Activated naive CD4-positive, alpha-beta T cell treated with anti-CD3 and anti-CD28 coated beads, Interleukin-2, amount 50 U/mL, for 72 hours (primary cell): ENCODE measurements at regions not wholly inside any gene's neighbourhood (a gene's known extent, or its start where the extent isn't known, plus 50 kb on each side); places are given as distances from the start of the nearest gene placed in this dataset.
"Not testable (repeated sequence)": the region's sequence is repeated elsewhere in the genome, so short reads cannot be mapped to it uniquely, and the experiment has no call there.

Source experiments
- ATAC-seq, 2 donors: fragments of 150-1000 bp; cut with Tn5 transposase; 2 replicates each; pipeline ENCODE4 v1.10.0; 2021; ENCODE audit warnings: mild to moderate bottlenecking in 2 of 2, moderate library complexity in 2 of 2
- DNase-seq, 2 donors: peaks; one replicate each; pipeline ENCODE4 v3.0.0; 2021 to 2022; ENCODE audit warnings: low spot score in 2 of 2
- H3K27ac Mint-ChIP-seq, 2 donors: one replicate each; pipeline ENCODE4 v1.8.0; 2022; ENCODE audit warnings: mild to moderate bottlenecking in 2 of 2, mixed read lengths in 2 of 2
- H3K36me3 Mint-ChIP-seq, 2 donors: one replicate each; pipeline ENCODE4 v1.8.0; 2022; ENCODE audit warnings: mixed read lengths in 2 of 2
- H3K9me3 Mint-ChIP-seq, 2 donors: one replicate each; pipeline ENCODE4 v1.8.0; 2022; ENCODE audit warnings: mixed read lengths in 2 of 2

DNA sequence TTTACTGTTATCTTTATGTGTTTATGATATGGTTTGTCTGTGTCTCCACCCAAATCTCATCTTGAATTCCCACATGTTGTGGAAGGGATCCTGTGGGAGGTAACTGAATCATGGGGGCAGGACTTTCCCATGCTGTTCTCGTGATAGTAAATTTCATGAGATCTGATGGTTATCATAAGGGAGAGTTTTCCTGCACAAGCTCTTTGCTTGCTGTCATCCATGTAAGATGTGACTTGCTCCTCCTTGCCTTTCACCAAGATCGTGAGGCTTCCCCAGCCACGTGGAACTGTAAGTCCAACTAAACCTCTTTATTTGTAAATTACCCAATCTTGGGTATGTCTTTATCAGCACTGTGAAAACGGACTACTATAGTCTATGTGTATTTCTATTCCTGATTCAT lies 539.0 kb downstream of the ARL4A start:
- no peak overlapping the region for H3K27ac Mint-ChIP-seq
- H3K9me3 Mint-ChIP-seq = no peaks in the 10 kb centered on the region

GRCh38 chr7:13231216-13231615 lies 543.8 kb downstream of the ARL4A start:
- H3K36me3 Mint-ChIP-seq = no peaks in the 10 kb centered on the region
- H3K9me3 Mint-ChIP-seq = no peaks in the 10 kb centered on the region
- ATAC-seq = no peak
- no peak overlapping the region for H3K27ac Mint-ChIP-seq
- DNase-seq = no peak

More for the DNA sequence above, 539.0 kb downstream of the ARL4A start:
- no peaks in the 10 kb centered on the region for H3K36me3 Mint-ChIP-seq
- ATAC-seq (no peak), DNase-seq (no peak)

GRCh38 chr7:13235436-13235835 lies 548.0 kb downstream of the ARL4A start:
- no peaks in the 10 kb centered on the region for H3K9me3 Mint-ChIP-seq
- H3K36me3 Mint-ChIP-seq = no peaks in the 10 kb centered on the region
- DNase-seq (no peak), ATAC-seq (no peak)
- H3K27ac Mint-ChIP-seq = no peak overlapping the region

- DNase-seq (no peak), ATAC-seq (no peak)
- Mint-ChIP-seq H3K36me3 (no peaks in the 10 kb centered on the region), H3K27ac (no peak overlapping the region), H3K9me3 (no peaks in the 10 kb centered on the region)
Measured at GRCh38 chr7:13236026-13236425, 548.6 kb downstream of the ARL4A start.

DNA sequence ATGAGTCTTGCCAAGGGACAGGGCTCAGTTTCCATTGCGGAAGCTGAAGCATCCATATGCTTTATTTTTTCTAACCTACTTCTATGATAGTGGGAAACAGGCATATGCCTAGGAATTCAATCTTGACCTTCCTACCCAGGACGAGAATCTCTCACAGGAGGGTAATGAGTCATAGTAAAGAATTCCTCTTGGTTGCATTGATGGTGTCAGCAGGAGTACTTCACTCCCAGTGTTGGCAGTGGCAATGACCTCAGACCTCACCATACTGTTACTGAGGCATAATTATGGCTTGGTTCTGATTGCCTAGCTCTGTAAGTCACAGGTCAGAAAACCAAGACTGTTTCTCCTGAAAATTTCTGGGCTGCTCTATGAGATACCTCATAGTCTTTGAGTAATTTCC lies 552.9 kb downstream of the ARL4A start:
- no peaks in the 10 kb centered on the region for H3K9me3 Mint-ChIP-seq
- no peaks in the 10 kb centered on the region for H3K36me3 Mint-ChIP-seq
- H3K27ac Mint-ChIP-seq = no peak overlapping the region
- ATAC-seq (no peak), DNase-seq (no peak)

- Mint-ChIP-seq H3K36me3 (no peaks in the 10 kb centered on the region), H3K27ac (no peak overlapping the region), H3K9me3 (no peaks in the 10 kb centered on the region)
- ATAC-seq = no peak
- DNase-seq = no peak
Measured at GRCh38 chr7:13241416-13241815, 554.0 kb downstream of the ARL4A start.

DNA sequence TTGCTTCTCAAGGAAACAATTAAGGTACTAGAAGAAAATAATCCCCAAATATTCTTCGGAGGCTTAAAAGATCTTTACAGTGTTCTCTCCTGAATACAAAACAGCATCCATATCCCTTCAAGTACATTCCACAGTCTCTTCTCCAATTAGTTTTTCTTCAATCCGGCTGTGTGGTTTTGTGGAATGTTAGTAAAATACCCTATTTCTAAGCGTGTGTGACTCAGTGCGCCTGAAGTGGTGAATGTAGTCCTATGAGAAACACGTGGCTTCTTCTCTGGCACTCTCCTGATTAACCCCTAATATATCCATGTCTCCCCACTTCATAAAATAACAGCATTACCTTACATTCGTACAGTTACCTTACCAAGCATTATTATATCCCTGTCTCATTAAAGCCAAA lies 570.2 kb downstream of the ARL4A start:
- no peaks in the 10 kb centered on the region for H3K36me3 Mint-ChIP-seq
- no peak for ATAC-seq
- no peaks in the 10 kb centered on the region for H3K9me3 Mint-ChIP-seq
- H3K27ac Mint-ChIP-seq = no peak overlapping the region
- DNase-seq = no peak

- no peaks in the 10 kb centered on the region for H3K9me3 Mint-ChIP-seq
- no peak for ATAC-seq
Measured at GRCh38 chr7:13258386-13258785, 571.0 kb downstream of the ARL4A start.

GRCh38 chr7:13259930-13260329 lies 572.5 kb downstream of the ARL4A start:
- Mint-ChIP-seq H3K9me3 (no peaks in the 10 kb centered on the region), H3K36me3 (no peaks in the 10 kb centered on the region), H3K27ac (no peak overlapping the region)
- ATAC-seq (no peak), DNase-seq (no peak)

More at GRCh38 chr7:13258386-13258785, 571.0 kb downstream of the ARL4A start:
- no peak for DNase-seq
- Mint-ChIP-seq H3K27ac (no peak overlapping the region), H3K36me3 (no peaks in the 10 kb centered on the region)

DNA sequence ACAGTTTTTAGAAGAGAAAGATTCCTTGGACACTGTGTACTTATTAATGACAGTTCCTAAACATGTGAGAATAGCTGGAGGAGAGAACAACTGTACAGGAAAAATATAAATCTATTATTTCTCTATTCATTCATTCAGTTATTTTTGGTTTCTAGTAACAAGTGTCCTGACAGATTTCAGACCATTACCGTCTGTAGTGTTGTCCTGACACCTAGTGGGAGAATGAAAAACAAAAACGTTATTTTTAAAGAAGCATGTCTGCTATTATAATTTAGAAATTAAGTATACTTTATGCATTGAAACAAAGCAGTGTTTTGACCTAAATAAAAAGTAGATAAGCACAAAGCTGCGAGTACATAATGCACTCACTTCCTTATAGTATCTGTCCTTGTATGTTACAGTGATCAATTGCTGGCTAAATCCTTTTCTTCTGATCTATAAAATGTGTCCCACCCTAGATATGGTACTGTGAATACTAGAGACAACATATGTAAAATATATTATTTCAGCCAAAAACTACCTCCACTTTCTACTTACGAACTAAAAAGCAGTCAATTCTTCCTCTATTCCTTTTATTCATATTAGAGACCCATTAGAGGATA lies 575.6 kb downstream of the ARL4A start:
- ATAC-seq = no peak
- no peak overlapping the region for H3K27ac Mint-ChIP-seq
- H3K9me3 Mint-ChIP-seq = no peaks in the 10 kb centered on the region
- no peak for DNase-seq
- H3K36me3 Mint-ChIP-seq = no peaks in the 10 kb centered on the region

GRCh38 chr7:13265271-13265670 lies 577.8 kb downstream of the ARL4A start:
- DNase-seq (no peak), ATAC-seq (no peak)
- no peaks in the 10 kb centered on the region for H3K36me3 Mint-ChIP-seq
- no peak overlapping the region for H3K27ac Mint-ChIP-seq
- no peaks in the 10 kb centered on the region for H3K9me3 Mint-ChIP-seq

GRCh38 chr7:13274205-13274604 lies 586.8 kb downstream of the ARL4A start:
- not testable (repeated sequence) for DNase-seq, H3K9me3 Mint-ChIP-seq, H3K36me3 Mint-ChIP-seq, H3K27ac Mint-ChIP-seq, ATAC-seq

DNA sequence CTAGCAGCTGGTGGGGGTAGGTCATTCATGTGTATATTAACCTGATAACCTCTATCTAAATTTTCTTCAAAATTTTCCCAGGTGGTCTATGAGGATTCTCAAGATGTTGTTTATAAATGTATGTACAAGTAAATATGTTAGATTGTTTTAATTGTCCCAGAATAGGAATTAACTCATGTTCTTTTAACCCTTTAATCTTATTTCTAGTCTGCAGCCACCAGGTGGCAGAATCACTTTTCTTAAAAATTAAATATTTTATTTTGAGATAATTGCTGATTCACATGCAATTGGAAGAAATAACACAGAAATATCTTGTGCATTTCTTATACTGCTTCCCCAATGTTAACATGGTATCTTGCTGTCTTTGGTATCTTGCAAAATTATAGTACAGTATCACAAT lies 589.5 kb downstream of the ARL4A start:
- ATAC-seq (no peak), DNase-seq (no peak)
- no peak overlapping the region for H3K27ac Mint-ChIP-seq
- no peaks in the 10 kb centered on the region for H3K9me3 Mint-ChIP-seq
- no peaks in the 10 kb centered on the region for H3K36me3 Mint-ChIP-seq

- Mint-ChIP-seq H3K9me3 (no peaks in the 10 kb centered on the region), H3K36me3 (no peaks in the 10 kb centered on the region), H3K27ac (no peak overlapping the region)
- no peak for DNase-seq
- no peak for ATAC-seq
Measured at GRCh38 chr7:13278020-13278419, 590.6 kb downstream of the ARL4A start.

DNA sequence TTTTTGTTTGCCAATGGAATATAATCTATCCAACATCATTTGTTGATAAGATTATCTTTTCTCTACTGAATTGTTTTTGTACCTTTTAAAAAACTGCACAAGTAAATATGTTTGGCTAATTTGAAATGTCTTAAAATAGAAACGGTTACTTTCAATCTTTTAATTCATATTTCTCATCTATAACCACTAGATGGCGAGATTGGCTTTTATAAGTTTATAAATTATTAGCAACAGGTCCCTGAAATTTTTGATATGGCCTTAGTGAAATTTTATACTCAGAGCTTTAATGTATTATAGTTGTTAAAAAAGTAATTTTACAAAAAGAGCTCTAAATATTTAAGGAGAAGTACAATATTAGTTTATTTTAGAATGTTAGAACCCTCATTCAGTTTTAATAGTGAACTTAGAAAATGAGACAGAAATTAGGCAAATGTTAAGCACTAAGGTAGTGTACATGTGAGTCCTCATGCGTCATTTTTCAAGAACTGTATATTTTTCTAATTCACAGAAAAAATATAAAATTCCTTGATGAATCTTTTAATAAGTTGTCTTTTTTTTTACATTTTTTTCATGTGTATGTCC lies 592.5 kb downstream of the ARL4A start:
- no peaks in the 10 kb centered on the region for H3K36me3 Mint-ChIP-seq
- H3K9me3 Mint-ChIP-seq = no peaks in the 10 kb centered on the region
- DNase-seq (no peak), ATAC-seq (no peak)
- no peak overlapping the region for H3K27ac Mint-ChIP-seq

DNA sequence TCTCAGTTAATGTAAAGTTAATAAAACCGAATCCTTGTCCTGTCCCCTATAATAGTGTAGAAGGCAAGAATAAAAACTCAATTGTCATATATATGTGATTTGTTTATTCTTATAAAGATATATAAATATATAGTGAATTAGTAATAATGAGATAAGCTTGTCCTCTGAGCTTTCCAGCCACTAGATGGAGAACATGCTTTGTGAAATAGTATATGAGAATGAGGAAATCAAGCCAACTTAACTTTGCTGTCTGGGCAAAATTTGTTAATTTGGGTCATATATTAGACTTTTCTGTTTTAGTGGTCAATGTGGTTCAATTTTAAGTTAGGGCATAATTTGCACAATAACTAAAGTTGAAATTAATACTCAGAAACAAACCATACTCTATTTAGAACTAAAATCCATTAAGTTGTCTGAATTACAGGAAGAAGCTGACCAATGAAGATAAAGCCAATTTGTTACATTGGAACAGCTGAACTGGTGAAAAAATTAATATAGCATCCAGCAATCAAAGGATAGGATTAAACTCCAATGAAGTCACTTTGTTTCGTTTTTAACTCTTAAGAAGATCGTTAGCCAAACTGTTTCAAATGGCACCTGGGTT lies 595.0 kb downstream of the ARL4A start:
- H3K9me3 Mint-ChIP-seq = no peaks in the 10 kb centered on the region
- H3K27ac Mint-ChIP-seq = no peak overlapping the region
- no peaks in the 10 kb centered on the region for H3K36me3 Mint-ChIP-seq
- ATAC-seq = no peak
- DNase-seq = no peak

DNA sequence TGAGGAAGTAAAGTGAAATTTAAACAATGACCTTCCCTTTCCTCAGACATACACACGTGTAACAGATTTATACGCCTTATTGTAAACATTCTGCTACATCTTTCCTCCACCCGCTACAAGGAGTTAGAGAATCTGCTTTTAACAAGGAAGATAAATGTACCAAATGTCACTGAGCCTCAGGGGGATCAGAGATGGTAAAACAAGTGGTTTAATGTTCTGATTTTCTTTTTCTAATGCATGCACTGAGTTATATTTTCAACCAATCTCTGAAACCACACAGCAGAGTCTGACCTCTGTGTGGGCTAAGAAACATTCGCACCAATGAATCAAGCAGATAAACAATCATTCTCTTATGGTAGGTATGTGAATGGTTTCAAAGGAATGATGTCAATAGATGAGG lies 599.5 kb downstream of the ARL4A start:
- DNase-seq (no peak), ATAC-seq (no peak)
- Mint-ChIP-seq H3K36me3 (no peaks in the 10 kb centered on the region), H3K27ac (no peak overlapping the region), H3K9me3 (no peaks in the 10 kb centered on the region)

DNA sequence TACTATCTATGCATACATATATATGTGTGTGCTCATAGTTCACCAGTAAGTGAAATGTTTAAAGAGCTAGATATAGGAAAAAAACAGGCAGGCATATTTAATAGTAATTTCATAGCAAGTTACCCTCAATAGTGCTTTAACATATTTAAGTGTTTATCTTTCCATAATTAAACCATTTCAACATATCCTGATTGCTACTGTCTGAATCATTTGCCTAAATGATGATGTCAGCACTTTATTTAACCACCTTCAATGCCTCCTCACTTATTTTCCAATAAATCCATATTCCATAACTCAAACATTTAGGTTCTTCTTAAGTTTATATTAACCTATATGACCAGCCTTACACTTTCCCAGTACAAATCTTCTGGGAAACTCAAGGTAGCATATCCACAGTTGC lies 601.1 kb downstream of the ARL4A start:
- no peak for ATAC-seq

More for the DNA sequence above, 601.1 kb downstream of the ARL4A start:
- DNase-seq = no peak
- no peaks in the 10 kb centered on the region for H3K9me3 Mint-ChIP-seq
- no peaks in the 10 kb centered on the region for H3K36me3 Mint-ChIP-seq
- no peak overlapping the region for H3K27ac Mint-ChIP-seq
